HK-2 (cell line): ENCODE measurements at regions not wholly inside any gene's neighbourhood (a gene's known extent, or its start where the extent isn't known, plus 50 kb on each side); places are given as distances from the start of the nearest gene placed in this dataset.

Experiments used
- DNase-seq: peaks from one replicate; pipeline ENCODE4 v3.0.0-alpha.2; 2018; ENCODE audit not compliant: unreplicated experiment

DNA sequence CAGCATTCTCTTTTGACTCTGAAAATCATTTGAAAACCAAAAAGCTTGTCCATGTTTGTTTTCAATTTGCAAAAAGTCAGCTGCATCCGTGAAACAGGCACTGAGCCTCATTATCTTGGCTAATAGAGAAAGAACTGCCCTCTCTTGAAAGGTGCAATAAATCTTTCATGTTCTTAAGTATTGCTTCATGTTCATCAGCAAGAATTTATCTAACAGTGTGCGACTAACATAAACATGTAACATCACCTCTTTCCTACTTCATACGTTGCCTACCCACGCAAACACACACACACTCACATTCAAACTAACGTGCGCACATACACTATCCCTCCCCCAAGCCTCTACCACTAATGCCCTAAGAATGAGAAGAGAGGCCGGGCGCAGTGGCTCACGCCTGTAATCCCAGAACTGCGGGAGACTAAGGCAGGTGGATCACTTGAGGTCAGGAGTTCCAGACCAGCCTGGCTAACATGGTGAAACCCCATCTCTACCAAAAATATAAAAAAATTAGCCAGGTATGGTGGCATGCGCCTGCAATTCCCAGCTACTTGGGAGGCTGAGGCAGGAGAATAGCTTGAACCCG lies 629.7 kb upstream of the ZNF608 start:
- DNase-seq = no peak

DNA sequence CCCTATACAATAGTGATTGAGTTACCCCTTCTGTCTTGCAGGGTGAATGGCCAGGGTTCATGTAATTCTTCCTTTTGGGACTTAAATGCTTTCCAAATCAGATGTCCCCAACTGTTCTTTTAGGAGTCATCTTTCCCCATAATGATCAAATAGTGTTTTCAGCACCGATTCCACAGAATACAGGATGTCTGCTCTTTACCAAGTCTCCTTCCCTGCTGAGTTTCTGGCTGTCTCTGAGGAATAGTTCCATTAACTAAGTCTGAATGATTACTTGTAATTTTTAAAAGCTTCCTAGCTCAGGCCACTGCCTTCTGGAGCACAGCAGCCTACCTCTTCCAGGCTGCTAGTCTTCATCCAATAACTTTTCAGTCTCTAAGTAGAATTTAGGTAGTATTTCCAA lies 630.7 kb upstream of the ZNF608 start:
- no peak for DNase-seq

DNA sequence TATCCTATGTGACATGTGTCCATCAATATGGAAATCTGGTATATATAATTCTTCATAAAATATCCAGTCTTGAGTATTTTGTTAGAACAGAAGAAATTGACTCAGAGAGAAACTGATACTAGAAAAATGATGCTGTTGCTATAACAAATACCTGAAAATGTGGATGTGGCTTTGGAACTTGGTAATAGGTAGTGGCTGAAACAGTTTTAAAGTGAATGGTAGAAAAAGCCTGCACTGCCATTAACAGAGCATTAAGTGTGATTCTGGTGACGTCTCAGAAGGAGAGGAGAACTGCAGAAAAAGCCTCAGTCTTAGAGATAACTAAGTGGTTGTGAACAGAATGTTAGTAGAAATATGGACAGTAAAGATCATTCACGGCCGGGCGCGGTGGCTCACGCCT lies 634.9 kb upstream of the ZNF608 start:
- no peak for DNase-seq

DNA sequence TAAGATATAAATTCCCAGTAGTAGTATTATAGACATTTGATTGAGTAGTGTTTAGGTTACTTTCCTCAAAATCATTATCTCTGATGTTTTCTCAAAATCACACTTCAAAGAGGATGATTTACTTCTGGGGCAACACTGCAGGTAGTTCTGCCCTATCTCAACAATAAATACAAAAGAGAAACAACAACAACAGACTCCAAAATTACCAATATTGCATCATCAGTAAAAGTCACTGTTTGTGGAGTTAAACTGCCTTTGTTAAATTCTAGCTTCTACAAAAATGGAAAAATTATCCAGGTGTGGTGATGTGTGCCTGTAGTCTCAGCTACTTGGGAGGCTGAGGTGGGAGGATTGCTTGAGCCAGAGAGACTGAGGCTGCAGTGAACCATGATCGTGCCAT lies 637.6 kb upstream of the ZNF608 start:
- no peak for DNase-seq

DNA sequence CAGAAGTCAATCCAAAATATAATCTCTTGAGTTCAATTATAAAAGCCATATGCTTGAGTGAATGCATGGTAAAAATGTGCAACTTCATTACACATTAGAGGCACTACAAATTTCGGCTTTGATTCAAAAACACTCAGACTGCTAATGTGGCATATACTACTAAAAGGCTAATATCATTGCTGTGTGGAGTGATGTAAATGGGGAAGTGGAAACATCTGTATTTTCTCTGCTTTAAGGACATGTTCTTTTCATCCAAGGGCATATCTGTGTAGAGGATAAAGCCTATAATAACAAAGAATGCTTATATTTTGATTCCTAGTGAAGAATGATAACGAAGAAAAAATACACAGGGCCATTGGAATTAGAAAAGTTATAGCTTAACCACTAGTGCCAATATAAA lies 643.9 kb upstream of the ZNF608 start:
- DNase-seq = no peak

DNA sequence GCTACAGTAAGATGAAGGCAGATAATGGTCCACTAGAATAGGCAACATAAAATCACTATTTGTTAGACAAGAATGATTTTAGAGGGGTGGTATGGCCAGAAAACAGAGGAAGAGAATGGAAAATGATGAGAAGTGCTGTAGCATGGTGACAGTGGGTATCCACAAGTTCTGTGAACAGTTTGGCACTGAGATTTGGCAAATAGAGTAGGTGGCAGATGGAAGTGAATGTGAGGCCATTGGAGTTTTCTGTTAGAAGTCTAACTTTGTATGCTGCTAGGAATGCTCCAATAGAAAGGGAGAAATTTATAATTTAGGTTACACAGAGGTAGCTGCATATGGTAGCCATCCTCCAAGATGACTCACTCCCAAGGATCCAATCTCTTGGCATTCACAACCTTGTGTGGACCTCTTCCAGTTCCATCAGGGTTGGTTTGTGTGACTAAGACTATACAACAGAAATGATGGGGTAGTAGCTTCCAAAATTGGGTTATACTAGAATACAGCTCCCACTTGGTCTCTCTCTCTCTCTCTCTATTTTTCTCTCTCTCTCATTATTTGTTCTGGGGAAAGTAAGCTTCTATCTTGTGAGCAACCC lies 646.9 kb upstream of the ZNF608 start:
- no peak for DNase-seq

DNA sequence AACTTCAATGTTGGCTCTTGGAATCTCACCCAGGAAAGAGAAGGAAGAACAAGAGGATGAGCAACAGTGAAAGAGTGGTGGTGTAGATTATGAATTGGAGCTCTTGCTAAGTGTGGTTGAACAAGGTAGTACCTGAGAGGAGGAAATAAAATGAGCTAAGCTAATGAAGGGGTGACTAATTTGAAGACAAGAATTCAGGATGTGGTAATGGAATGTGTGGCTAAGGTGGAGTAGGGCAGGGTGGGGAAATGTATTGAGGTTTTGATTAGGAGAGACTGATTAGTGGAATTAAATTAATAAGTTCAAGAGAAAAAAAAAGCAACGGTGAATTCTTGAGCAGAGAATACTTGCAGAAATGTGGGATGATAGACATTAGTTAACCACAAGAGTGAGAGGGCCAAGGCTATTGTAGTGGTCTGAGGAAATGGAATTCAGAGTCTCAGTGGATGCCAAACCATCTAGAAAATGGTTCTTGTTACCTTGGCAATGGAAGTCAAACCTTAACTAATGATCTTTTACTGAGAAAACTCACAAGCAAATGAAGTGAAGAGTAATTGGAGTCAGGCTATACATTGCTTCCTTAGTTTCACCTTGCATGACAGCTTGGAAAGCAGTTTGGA lies 648.3 kb upstream of the ZNF608 start:
- DNase-seq = no peak

DNA sequence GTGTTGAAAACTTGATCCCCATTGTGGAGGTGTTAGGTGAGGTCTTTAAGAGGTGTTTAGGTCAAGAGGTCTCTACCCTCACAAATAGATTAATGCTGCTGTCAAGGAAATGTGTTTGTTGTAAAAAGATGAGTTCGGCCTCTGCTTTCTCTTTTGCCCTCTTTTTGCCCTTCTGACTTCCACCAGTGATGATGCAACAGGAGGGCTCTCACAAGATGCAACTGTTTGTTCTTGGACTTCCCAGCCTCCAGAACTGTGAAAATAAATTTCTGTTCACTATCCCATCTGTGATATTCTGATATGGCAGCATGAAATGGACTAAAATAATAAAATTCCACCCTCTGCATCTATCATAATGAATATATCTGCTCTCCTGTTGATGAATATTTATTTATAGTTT lies 650.0 kb upstream of the ZNF608 start:
- DNase-seq = no peak

DNA sequence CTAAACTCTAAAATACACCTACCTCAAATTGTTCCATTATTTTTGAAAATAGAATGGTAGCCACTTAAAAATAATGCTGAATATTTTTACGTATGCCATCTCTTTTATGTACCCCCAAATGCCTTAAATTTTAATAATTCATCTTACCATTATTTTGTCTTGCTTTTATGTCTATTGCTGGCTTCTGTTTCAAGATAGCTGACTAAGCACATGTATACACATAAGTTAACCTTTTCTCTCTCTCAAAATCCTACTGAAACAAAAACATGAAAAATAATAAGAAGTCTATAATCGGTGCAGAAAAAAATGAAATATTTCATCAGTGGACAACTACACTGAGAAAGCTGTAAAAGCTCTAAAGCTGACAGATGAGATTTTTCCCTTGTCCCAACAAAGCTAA lies 652.0 kb upstream of the ZNF608 start:
- no peak for DNase-seq

DNA sequence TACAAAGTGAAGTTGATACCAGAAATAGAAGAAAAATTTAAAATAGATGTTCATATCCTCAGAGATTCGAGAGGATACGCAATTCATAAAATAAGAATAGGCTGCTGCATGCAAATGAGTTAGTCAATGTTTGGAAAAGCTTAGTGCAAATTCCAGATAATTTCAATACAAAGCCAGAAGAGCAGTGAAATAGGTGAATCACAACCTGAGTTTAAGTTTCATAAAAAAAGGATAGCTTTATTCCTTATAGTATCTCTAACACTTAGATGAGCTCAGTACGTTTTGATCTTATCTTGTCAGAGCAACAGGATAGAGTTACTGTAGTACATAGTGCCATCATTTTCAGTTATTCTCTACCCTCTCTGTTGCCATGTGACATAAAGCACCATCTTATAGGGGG lies 653.4 kb upstream of the ZNF608 start:
- DNase-seq = no peak

DNA sequence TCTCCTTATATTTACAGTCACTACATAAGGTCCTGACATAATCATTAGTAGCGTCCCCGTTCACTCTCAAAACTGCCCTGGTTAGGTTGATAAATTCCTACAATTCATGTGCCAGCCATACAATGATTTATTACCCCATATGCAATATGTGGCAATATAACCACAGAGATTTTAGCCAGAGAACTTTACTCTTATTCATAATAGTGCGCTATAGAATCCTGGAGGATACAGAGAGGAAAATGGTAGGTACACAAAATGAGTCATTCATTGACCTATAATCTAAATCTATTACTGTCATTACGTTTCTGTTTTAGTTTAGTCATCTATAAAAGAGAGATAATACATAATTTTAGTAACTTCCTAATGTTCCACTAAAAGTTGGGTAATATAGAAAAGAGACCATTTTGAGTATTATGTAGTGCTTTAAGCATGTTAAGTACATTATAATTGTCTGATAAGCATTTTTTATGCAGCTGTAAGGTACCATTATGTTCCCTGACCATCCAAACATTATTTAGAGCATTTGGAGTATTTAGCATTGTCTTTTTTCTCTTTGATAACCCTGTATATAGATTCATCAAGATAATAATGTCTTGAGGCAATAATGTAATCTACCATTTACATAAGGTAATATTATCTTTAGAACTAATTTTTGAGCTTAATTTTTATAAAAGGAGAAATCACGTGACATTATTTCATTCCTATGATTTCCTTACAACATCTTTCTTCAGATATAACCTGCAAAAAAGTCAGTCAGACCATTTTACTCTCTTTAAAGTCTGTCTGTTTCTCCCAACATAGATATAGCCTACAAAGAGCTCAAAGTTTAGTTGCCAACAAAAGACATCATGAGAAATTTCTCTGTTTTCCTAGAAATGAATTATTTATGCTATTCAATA lies 655.5 kb upstream of the ZNF608 start:
- no peak for DNase-seq

DNA sequence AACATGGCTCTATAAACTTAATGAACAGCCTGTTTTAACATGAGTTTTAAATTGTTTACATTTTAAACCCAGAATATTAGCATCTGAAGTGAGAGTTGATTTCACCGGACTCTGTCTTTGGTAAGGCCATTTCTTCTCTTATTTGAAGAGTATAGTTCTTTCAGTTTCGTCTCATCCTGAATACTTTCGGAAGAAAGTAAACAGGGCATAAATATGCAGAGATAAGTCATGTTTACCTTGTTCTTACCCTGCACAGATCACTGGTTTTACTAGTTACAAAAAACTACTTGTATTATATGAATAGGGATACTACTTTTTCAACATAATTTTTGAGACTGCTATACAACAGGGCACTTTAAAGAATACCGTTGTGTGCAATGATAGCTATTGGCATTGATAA lies 656.3 kb upstream of the ZNF608 start:
- DNase-seq = no peak

DNA sequence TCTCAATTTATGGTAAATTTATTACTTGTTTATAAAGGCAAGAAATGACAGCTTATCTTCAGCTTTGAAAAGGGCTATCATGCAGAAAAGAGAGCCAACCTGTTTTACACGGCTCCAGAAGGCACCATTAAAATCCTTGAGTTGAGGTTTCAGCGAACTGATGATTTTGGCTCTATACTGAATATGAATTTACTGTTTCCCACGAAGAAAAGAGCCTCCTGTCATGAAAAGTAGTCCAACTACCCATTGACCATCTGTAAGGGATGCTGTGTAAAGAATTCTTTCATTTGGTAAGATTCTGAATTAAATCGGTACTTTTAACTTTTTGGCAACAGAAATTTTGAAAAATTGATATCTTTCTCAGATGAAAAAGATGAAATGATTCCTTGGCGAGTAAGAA lies 657.6 kb upstream of the ZNF608 start:
- DNase-seq = no peak

DNA sequence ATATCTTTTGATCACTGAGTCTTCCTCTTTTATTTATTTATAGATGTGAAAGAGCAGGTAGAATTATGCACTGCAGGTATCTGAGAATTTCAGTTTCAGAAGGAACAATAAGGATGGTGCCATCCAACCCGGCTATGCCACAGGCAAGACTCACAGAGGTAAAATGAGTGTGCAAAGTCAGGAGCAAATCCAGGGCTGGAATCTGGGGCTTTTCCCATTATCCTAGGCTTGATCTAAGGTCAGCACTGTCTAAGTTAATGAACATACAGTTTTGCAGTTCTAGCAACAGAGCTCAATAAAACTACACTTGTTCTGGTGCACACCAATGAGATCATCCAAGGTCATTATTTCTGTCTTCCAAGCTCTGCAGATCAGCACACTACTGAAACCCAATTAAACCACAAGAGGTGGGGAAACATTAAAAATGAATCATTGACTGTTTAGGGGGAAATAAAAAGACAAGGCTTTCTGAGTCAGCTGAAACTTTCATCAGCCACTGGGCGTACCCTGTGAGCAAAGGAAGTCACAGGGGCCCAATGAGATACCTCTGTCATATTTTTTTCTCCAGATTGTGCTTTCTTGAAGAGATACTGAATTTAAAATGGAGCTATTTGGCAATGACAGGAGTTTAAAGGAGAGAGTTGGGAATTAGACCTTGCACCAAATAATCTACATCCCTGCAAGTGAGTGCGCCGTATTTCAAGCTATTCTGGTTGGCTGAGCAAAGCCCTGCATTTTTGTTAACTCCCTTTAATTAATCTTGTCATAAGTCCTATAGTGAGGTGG lies 662.2 kb upstream of the ZNF608 start:
- DNase-seq = peak; percentile 41

DNA sequence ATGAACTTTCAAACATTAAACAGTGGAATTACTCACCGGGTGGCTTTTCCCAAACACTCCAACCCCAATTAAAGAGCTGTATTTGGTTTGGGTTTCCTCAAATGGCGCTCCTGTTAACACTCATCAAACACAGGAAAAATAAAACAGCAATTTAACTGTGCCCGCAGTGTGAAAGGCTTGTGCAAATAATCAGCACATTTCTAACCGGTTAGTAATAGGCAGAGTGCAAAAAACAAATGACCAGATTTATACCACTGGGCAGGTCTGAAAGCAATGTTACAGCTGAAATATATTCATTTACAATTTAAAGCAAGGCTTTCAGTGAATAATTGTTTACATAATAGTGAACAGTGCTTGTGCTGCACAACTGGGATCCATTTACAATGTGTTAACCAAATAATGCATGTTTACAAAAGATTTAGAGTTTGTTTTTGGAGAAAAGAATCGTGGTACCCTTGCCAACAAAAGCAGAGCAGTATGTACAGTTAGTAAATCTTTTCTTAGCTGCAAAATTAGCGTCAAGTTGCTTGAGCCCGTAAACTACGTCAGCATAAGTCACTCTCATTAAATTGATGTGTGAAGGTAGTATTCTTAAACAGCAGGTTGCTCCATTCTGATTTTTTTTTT lies 662.9 kb upstream of the ZNF608 start:
- no peak for DNase-seq

DNA sequence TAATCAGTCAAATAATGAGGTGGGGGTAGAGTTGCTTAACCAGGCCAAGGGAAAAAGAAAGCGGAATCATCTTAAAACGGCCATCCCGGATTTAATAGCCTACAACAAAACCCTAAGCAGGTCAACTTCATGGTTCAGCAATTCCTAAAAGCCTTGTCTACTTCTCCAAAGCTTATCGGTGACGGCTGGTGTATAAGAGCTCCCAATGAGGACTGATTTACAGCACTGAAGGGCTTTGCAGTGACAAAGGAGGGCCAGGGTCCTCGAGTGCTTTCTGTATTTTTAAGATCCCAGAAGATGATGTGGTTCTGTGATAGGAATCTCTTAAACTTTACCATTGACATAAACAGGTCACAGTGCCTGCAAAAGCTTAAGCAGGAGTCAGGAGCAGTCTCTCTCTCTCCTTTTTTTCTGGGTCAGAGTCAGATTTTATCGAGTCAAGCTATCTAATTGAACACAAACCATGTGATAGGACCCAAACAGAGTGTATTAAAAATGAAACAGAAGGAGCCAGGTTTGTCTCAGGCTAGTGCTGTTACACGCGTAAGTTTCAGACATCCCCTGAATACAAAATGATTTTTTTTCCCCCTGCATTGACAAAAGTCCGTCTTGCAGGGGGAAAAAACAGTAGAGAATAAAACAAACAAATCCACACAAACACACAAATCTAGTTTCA lies 663.6 kb upstream of the ZNF608 start:
- DNase-seq = no peak

DNA sequence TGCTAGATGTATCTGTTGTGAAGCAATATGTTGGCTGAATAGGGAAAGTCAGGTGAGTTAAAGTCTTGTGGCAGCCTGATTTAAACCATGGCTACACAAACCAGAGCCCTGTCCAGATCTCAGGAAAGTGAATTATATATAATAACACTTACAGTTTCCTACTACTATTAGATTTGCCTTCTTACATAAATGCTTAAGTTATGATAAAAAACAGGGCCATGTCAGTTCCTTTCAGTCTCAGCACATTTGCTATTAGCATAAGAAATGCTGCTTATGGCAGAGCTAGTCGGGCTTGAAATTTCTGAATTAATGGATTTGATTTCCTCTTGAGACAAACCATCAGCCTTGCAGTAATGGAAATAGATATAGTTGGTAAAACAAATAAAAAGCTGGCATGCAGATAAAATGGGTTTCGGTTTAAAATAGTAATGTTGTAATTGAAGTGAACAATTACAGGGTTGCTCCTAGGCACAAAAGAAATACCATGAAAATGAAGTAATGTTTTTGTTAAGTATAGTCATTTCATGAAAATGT lies 664.2 kb upstream of the ZNF608 start:
- DNase-seq = no peak

DNA sequence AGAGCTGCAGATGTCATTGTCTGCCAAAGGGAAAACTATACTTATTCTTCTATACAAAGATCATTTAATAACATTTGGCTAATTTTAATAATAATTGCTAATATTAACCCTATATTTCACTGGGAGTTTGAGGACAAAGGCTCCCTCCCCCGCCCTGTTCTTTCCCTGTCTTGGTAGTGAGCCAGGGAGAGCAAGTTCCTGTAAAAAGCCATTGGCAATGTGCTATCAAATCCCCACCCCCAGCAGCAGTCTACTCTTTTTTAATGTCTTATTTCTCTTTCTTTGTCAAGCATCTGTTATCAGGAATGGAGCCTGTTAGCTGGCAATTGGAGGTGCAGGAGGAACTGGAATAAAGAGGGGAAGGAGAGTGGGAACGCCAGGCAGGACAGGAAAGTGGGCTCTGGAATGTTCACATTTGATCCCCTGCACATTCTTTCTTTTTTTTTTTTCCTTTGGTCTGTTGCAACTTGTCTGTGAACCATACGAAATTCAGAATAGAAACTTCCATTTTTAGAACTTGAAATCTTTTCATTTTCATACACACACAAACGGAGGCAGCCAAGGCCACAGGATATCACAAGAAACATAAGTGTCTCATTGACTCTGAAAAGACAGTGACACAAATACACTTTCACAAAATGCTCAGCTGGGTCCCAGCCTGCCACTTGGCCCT lies 664.8 kb upstream of the ZNF608 start:
- DNase-seq = peak; percentile 22

DNA sequence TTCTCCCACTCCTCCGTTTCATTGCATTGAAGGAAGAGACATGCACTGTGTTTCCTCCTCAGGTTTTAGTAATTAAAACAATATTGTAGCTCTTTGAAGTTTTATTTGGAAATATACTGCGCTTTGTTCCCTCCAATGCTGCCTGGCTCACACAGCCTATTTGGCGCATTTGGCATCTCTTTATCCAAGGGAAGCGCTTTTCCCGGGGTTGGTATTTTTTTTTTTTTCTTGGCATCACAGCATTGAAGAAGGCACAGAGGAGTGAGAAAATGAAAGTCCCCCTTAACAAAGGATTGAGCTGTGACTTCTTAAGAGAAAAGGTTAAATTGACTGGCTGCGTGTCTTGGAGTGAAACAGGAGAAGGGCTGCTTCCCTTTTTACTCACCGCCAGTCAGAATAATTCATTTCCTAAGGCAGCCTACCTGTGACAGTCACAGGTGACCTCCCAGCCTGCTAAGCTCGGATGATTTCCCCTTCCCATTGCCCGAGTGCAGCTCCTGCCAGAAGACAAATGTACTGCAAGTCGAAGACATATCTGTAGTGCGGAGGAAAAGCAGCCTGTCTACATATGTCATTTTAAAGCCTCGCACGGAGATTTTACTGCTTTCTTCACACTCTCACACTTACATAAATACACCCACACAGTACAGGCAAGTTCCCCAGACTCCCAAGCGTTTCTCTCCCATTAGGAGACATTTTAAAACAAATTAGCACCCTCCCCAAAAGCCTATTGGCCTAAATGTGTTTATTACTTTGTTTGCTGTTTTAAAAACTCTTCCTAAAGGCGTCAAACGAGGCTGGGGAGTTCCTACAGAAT lies 665.5 kb upstream of the ZNF608 start:
- DNase-seq = peak; percentile 38
